GM21515 (cell line): ENCODE measurements at regions not wholly inside any gene's neighbourhood (a gene's known extent, or its start where the extent isn't known, plus 50 kb on each side); places are given as distances from the start of the nearest gene placed in this dataset.

ENCODE experiments used
- ATAC-seq: cut with Tn5 transposase; IDR thresholded peaks from one replicate; pipeline ENCODE4 v1.9.1; 2021; ENCODE audit not compliant: unreplicated experiment

DNA sequence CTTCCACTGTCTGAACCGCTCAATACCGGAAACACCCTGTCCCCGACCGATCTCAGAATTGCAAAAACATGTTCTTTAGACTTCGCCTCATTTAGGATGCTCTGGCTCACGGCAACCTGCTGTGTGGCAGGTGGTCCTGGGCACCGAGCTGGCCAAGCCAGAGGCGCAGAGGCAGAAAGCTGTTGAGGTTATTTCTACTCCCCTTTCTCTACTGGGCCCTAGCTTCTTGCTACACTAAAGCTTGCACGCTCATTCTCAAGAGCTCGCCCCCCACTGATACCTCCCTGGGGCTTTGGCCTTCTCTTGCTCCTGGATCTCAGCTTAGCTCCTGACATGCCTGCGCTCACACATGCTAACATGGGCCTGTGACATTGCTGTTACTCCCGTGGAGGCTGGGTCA, 417.4 kb downstream of the LPIN1 start:
- ATAC-seq = no peak

- ATAC-seq = no peak
Observed at GRCh38 chr2:12164689-12165088, 418.3 kb downstream of the LPIN1 start.

GRCh38 chr2:12167525-12168317, 421.3 kb downstream of the LPIN1 start:
- no peak for ATAC-seq

GRCh38 chr2:12168354-12168753, 421.9 kb downstream of the LPIN1 start:
- ATAC-seq = no peak

- ATAC-seq = no peak
Observed at GRCh38 chr2:12168791-12169388, 422.5 kb downstream of the LPIN1 start.

DNA sequence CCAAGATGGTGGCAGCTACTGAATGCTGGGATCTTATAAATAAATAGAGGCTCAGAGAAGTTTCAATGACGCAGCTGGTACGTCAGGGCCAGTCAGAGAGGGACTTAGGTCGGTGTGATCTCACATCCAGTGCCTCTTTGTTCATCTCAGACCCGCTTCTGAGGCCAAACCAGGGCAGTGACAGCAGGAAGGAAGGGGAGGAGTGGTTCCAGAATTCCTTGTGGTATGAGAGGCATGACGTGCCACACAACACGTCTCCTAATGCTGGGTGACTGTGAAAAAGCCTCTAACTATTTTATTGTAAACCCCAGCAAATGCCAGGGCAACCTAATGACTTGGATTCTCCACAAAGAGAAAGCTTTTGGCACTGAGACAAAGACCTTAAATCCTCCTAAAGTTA, 423.3 kb downstream of the LPIN1 start:
- ATAC-seq = no peak

GRCh38 chr2:12170121-12170520, 423.7 kb downstream of the LPIN1 start:
- ATAC-seq = no peak

DNA sequence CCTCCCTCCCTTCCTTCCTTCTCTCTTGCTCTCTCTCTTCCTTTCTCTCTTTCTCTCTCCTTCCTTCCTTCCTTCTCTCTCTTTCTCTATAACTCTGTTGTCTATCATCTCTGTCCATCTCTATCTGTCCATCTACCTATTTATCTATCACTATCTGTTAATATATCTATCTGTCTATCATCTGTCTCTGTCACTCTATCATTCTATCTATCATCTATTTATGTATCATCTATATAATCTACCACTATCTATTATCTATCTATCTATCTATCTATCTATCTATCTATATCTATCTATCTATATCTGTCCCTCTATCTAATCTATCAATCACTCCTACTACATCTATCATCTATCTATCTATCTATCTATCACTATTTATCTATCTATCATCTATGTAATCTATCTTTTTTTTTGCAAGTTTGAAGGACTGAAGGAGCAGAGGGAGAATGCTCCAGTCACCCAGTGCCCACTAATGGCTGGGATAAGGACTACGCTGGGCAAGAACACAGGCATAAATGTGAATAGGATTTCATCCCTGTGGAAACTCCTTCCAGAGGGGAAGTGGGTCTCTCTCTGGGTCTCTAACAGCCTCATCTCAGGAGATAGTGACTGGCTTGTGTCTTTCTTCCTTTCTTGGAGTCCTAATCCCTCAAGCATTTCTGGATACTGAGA, 427.0 kb downstream of the LPIN1 start:
- ATAC-seq = no peak

DNA sequence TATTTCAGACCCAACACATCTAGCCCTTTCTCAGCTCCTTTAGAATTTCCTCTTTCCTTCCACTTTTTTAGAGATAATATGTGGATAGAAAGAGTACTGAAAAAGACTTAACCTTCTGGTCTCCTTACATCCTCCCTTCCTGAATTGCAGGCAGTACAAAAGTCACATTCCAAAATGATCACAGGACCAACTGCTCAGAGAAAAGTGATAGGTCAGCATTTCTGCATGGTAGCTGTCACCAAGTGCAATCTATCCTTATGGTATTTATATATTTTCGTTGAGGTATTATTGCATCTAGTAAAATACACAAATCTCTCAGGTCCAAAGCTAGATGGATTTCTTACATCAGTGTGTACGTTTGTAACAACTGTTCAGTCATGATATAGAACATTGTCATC, 427.5 kb downstream of the LPIN1 start:
- no peak for ATAC-seq

GRCh38 chr2:12175323-12175722, 428.9 kb downstream of the LPIN1 start:
- no peak for ATAC-seq

DNA sequence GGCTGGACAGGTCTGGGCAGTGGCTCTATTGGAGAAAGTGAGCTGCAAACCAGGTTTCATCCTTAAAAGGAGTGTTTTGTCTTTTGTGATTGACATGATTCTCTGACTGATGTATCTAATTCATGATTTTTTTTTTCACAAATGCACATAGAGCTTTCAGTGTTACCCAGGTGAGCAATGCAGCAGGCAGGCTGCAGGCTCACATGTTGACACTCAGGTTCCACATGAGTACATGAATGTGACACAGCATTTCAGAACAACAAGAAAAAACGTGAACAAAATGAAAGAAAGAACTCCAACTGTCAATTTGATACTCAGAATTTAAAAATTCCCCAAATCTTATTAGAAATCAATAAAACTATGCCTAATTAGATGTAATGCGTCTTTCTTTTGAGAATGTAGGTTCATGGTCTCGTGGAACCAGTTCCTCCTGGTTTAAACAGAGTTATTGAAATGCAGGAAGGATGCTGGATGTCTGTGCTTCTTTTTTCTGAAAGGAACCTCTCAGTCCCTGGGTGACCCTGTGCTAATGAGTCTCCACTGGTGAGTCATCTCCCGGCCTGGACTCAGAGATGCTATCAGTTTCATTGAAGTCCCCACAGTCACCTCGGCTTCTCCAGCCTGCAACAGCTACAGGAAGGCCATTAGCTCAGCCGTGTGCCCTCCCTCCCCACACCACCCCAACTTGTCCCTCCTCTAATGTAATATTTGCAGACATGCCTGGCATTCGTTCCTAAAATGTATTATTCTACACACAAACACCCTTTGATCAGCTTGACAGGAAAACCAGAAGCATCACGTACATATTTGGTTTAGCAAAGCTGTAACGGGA, 430.4 kb downstream of the LPIN1 start:
- peak; percentile 69 for ATAC-seq

GRCh38 chr2:12177455-12178288, 431.2 kb downstream of the LPIN1 start:
- ATAC-seq = peak; percentile 53

GRCh38 chr2:12178289-12179080, 432.1 kb downstream of the LPIN1 start:
- ATAC-seq = no peak

DNA sequence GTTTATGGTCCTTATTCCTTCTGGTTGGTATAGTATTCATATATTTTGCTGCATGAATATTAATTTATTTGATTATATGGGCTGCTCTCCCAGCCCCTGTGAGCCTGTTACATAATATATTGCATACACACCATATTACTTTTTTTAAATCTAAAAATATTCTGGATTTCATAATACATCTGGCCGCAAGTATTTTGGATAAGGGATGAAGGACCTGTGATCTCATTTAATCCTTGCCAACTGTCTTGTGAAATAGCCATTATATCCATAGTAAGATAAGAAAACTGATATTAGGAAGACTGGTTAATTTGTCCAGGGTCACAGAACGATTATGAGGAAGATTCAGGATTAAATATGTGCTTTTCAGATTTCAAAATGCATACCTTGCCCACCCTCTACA, 433.6 kb downstream of the LPIN1 start:
- no peak for ATAC-seq

- ATAC-seq = no peak
Observed at GRCh38 chr2:12183032-12183645, 436.7 kb downstream of the LPIN1 start.

- ATAC-seq = no peak
Observed at GRCh38 chr2:12192762-12193161, 446.3 kb downstream of the LPIN1 start.

- no peak for ATAC-seq
Observed at GRCh38 chr2:12194968-12195367, 448.5 kb downstream of the LPIN1 start.

DNA sequence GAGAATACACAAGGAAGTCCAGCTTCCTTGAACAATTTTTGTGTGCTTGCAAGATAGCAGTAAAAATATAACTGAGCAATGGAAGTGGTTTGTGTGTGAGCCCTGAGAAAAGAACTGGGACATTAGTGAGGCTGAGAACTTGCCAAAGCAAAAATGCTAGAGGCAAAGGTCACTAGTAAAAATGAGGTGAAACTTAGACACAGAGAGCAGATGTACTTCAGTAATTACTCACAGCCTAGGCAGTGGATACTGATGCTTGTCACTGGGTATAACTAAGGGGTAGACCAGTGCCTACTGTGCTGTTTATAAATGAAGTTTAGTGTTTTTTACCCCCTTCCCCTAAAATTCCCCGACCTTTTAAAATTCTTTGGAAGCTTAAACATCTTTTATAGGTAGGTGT, 450.1 kb downstream of the LPIN1 start:
- no peak for ATAC-seq

DNA sequence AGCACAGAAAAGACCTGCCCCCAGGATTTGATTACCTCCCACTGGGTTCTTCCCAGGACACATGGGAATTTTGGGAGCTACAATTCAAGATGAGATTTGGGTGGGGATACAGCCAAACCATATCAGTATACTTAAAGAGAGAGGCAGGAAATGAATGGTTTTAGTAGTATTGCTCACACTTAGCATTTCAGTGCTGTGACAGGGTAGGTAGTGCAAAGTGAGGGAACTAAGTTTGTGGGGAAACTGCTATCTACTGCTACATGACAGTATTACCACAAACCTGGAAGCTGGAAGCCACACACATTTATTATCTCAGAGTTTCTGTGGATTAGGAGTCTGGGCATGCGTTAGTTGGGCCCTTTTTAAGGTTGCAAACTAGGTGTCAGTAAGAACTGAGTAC, 450.7 kb downstream of the LPIN1 start:
- no peak for ATAC-seq
